A549 (cell line): ENCODE measurements at regions not wholly inside any gene's neighbourhood (a gene's known extent, or its start where the extent isn't known, plus 50 kb on each side); places are given as distances from the start of the nearest gene placed in this dataset.

ENCODE experiments used
- ELK1 ChIP-seq: fragments of 150-350 bp; IDR thresholded peaks from 2 replicates; pipeline ENCODE4 v1.6.1; 2014; ENCODE audit warnings: low read depth, mild to moderate bottlenecking, low read length
- EP300 ChIP-seq, 2 experiments: fragments of >200 bp; sonication (Bioruptor Twin); formaldehyde crosslinking; IDR thresholded peaks; 2 replicates in 1 of 2; 3 replicates in 1 of 2; pipeline ENCODE4 v1.6.1; 2016 to 2017
- GATA3 ChIP-seq: IDR thresholded peaks from 2 replicates; pipeline ENCODE4 v1.6.1; 2012; ENCODE audit warnings: borderline replicate concordance
- HOXB5 ChIP-seq: fragments of 250-450 bp; sonication (Bioruptor Pico); IDR thresholded peaks from 2 replicates; pipeline ENCODE4 v1.5.0; 2020; ENCODE audit warnings: mild to moderate bottlenecking, moderate library complexity
- JUN ChIP-seq, 2 experiments: fragments of >200 bp; sonication (Bioruptor Twin); formaldehyde crosslinking; IDR thresholded peaks; 2 replicates in 1 of 2; 3 replicates in 1 of 2; pipeline ENCODE4 v1.6.1; 2016 to 2017
- KDM1A ChIP-seq: fragments of 200-600 bp; sonication (generic); IDR thresholded peaks from 2 replicates; pipeline ENCODE4 v1.6.1; 2016; ENCODE audit warnings: low read depth, mild to moderate bottlenecking
- KDM5A ChIP-seq: fragments of 200-600 bp; sonication (generic); IDR thresholded peaks from 2 replicates; pipeline ENCODE4 v1.6.1; 2016; ENCODE audit warnings: antibody characterized with exemption, mild to moderate bottlenecking
- POLR2A ChIP-seq: IDR thresholded peaks from 2 replicates; pipeline ENCODE4 v1.6.1; 2012; ENCODE audit warnings: mild to moderate bottlenecking, low read length
- SMC3 ChIP-seq: fragments of >200 bp; sonication (Bioruptor Twin); formaldehyde crosslinking; IDR thresholded peaks from 3 replicates; pipeline ENCODE4 v1.6.1; 2018; ENCODE audit warnings: inconsistent platforms
- USF2 ChIP-seq: fragments of 450-650 bp; IDR thresholded peaks from 2 replicates; pipeline ENCODE4 v1.6.1; 2014; ENCODE audit warnings: antibody characterized with exemption
- TF ChIP-seq, protein P1 (sequence below): fragments of >200 bp; sonication (Bioruptor Twin); formaldehyde crosslinking; IDR thresholded peaks from 3 replicates; pipeline ENCODE4 v1.5.1; 2016

GRCh38 chr3:101963902-101964362 lies 114.6 kb downstream of the NFKBIZ start:
- TF ChIP-seq EP300 (IDR thresholded peaks at IDR 0.05) (no peak), POLR2A (no peak), GATA3 (no peak), SMC3 (no peak), KDM1A (no peak), ELK1 (no peak), USF2 (no peak), JUN (IDR thresholded peaks at IDR 0.05) (no peak), KDM5A (no peak), HOXB5 (CRISPR knock-in tag) (no peak)
- TF ChIP-seq, protein P1, sequence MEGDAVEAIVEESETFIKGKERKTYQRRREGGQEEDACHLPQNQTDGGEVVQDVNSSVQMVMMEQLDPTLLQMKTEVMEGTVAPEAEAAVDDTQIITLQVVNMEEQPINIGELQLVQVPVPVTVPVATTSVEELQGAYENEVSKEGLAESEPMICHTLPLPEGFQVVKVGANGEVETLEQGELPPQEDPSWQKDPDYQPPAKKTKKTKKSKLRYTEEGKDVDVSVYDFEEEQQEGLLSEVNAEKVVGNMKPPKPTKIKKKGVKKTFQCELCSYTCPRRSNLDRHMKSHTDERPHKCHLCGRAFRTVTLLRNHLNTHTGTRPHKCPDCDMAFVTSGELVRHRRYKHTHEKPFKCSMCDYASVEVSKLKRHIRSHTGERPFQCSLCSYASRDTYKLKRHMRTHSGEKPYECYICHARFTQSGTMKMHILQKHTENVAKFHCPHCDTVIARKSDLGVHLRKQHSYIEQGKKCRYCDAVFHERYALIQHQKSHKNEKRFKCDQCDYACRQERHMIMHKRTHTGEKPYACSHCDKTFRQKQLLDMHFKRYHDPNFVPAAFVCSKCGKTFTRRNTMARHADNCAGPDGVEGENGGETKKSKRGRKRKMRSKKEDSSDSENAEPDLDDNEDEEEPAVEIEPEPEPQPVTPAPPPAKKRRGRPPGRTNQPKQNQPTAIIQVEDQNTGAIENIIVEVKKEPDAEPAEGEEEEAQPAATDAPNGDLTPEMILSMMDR: no peak
